ENCODE measurements at regions not wholly inside any gene's neighbourhood (a gene's known extent, or its start where the extent isn't known, plus 50 kb on each side); places are given as distances from the start of the nearest gene placed in this dataset.

DNA sequence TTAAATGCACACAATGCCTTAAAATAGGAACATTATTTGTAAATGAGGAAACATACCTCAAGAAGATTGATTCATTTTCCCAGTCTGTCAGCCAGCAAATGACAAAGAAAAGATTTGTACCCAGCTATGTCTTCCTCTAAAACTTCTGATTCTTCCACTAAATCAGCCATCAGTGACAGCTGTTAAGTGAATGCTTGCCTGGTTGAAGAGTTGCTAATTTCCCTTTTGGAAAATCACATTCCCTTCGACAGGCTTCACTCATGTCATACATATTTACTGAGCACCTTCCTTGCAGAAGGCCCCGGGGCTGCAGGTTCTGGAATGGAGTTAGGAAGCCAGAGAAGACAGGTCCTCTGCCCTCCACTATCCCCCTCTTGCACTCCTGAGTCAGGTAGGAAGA is 112.0 kb upstream of the SLC66A3 start:
- no CpG with 5 or more reads among the region's 2 CpGs for WGBS (ENCODE audit: insufficient coverage, low lambda C conversion rate)
- peaks cover 4% of the 10 kb centered on the region for H3K27me3 ChIP-seq (ENCODE audit: control insufficient read depth, insufficient read depth, low read length)
- H3K27ac ChIP-seq (ENCODE audit: low read length), result no peak overlapping the region
- DNase-seq, result no peak
- H3K4me3 ChIP-seq (ENCODE audit: low read length), result no peak overlapping the region
- no peaks in the 10 kb centered on the region for H3K4me1 ChIP-seq (ENCODE audit: control insufficient read depth, insufficient read depth, low read length)
- no peaks in the 10 kb centered on the region for H3K36me3 ChIP-seq (ENCODE audit: control insufficient read depth, insufficient read depth, low read length)
- H3K9me3 ChIP-seq (ENCODE audit: control insufficient read depth, low read depth, low read length), result peaks cover 5% of the 10 kb centered on the region

GRCh38 chr2:11044201-11044600 is 111.1 kb upstream of the SLC66A3 start:
- H3K27ac ChIP-seq (ENCODE audit: low read length), result no peak overlapping the region
- no peaks in the 10 kb centered on the region for H3K9me3 ChIP-seq (ENCODE audit: control insufficient read depth, low read depth, low read length)
- peaks cover 4% of the 10 kb centered on the region for H3K27me3 ChIP-seq (ENCODE audit: control insufficient read depth, insufficient read depth, low read length)
- no peak overlapping the region for H3K4me3 ChIP-seq (ENCODE audit: low read length)
- H3K4me1 ChIP-seq (ENCODE audit: control insufficient read depth, insufficient read depth, low read length), result no peaks in the 10 kb centered on the region
- no CpG with 5 or more reads among the region's 6 CpGs for WGBS (ENCODE audit: insufficient coverage, low lambda C conversion rate)
- no peaks in the 10 kb centered on the region for H3K36me3 ChIP-seq (ENCODE audit: control insufficient read depth, insufficient read depth, low read length)
- no peak for DNase-seq

DNA sequence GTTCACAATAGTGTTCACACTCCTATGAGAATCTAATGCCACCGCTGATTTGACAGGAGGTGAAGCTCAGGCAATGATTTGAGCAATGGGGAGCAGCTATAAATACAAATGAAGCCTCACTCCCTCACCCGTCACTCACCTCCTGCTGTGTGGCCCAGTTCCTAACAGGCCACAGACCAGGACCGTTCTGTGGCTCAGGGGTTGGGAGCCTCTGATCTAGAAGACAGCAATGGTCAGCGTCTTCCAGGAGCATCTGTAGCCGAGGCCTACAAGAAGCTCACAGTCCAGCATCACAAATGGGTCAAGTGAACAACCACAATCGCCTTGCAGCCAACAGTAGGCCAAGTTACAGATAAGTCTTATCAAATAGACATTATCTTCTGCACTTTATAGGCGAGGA is 110.0 kb upstream of the SLC66A3 start:
- no peak overlapping the region for H3K27ac ChIP-seq (ENCODE audit: low read length)
- H3K4me1 ChIP-seq (ENCODE audit: control insufficient read depth, insufficient read depth, low read length), result no peaks in the 10 kb centered on the region
- H3K36me3 ChIP-seq (ENCODE audit: control insufficient read depth, insufficient read depth, low read length), result no peaks in the 10 kb centered on the region
- no peaks in the 10 kb centered on the region for H3K9me3 ChIP-seq (ENCODE audit: control insufficient read depth, low read depth, low read length)
- WGBS (ENCODE audit: insufficient coverage, low lambda C conversion rate), result no CpG with 5 or more reads among the region's 7 CpGs
- no peak for DNase-seq
- H3K4me3 ChIP-seq (ENCODE audit: low read length), result no peak overlapping the region
- H3K27me3 ChIP-seq (ENCODE audit: control insufficient read depth, insufficient read depth, low read length), result peaks cover 4% of the 10 kb centered on the region

- no peak for DNase-seq
- H3K4me1 ChIP-seq (ENCODE audit: control insufficient read depth, insufficient read depth, low read length), result no peaks in the 10 kb centered on the region
- no peak overlapping the region for H3K27ac ChIP-seq (ENCODE audit: low read length)
- no peaks in the 10 kb centered on the region for H3K27me3 ChIP-seq (ENCODE audit: control insufficient read depth, insufficient read depth, low read length)
- H3K9me3 ChIP-seq (ENCODE audit: control insufficient read depth, low read depth, low read length), result no peaks in the 10 kb centered on the region
- WGBS (ENCODE audit: insufficient coverage, low lambda C conversion rate), result no CpG with 5 or more reads among the region's 14 CpGs
- no peaks in the 10 kb centered on the region for H3K36me3 ChIP-seq (ENCODE audit: control insufficient read depth, insufficient read depth, low read length)
- no peak overlapping the region for H3K4me3 ChIP-seq (ENCODE audit: low read length)
These were observed 106.8 kb upstream of the SLC66A3 start for GRCh38 chr2:11048335-11049008.

- no CpG with 5 or more reads among the region's 5 CpGs for WGBS (ENCODE audit: insufficient coverage, low lambda C conversion rate)
- Histone ChIP-seq H3K9me3 (ENCODE audit: control insufficient read depth, low read depth, low read length) (no peaks in the 10 kb centered on the region), H3K36me3 (ENCODE audit: control insufficient read depth, insufficient read depth, low read length) (no peaks in the 10 kb centered on the region), H3K27me3 (ENCODE audit: control insufficient read depth, insufficient read depth, low read length) (no peaks in the 10 kb centered on the region), H3K4me3 (ENCODE audit: low read length) (no peak overlapping the region), H3K4me1 (ENCODE audit: control insufficient read depth, insufficient read depth, low read length) (no peaks in the 10 kb centered on the region), H3K27ac (ENCODE audit: low read length) (no peak overlapping the region)
- DNase-seq, result no peak
These were observed 104.7 kb upstream of the SLC66A3 start for GRCh38 chr2:11050565-11050964.

DNA sequence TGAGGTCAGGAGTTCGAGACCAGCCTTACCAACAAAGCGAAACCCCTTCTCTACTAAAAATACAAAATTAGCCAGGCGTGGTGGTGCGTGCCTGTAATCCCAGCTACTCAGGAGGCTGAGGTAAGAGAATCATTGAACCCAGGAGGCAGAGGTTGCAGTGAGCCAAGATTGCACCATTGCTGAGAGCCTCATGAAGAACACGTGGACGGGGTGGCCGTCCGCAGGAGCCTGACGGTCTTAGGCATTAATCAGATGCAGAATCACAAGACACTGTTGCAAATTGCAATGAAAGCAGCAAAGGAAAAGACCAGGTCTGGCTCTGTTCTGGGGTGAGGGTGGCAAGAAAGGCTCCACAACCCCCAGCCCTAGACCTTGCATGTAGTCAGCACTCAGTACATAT is 104.0 kb upstream of the SLC66A3 start:
- Histone ChIP-seq H3K9me3 (ENCODE audit: control insufficient read depth, low read depth, low read length) (no peaks in the 10 kb centered on the region), H3K4me1 (ENCODE audit: control insufficient read depth, insufficient read depth, low read length) (no peaks in the 10 kb centered on the region), H3K4me3 (ENCODE audit: low read length) (no peak overlapping the region), H3K27ac (ENCODE audit: low read length) (no peak overlapping the region), H3K36me3 (ENCODE audit: control insufficient read depth, insufficient read depth, low read length) (no peaks in the 10 kb centered on the region), H3K27me3 (ENCODE audit: control insufficient read depth, insufficient read depth, low read length) (no peaks in the 10 kb centered on the region)
- no peak for DNase-seq
- no CpG with 5 or more reads among the region's 9 CpGs for WGBS (ENCODE audit: insufficient coverage, low lambda C conversion rate)

- no peak for DNase-seq
- WGBS (ENCODE audit: insufficient coverage, low lambda C conversion rate), result no CpG with 5 or more reads among the region's 12 CpGs
These were observed 101.7 kb upstream of the SLC66A3 start for GRCh38 chr2:11053546-11053945.

GRCh38 chr2:11054783-11055678 is 100.2 kb upstream of the SLC66A3 start:
- H3K9me3 ChIP-seq (ENCODE audit: control insufficient read depth, low read depth, low read length), result no peaks in the 10 kb centered on the region
- H3K27ac ChIP-seq (ENCODE audit: low read length), result no peak overlapping the region
- no CpG with 5 or more reads among the region's 14 CpGs for WGBS (ENCODE audit: insufficient coverage, low lambda C conversion rate)
- no peak overlapping the region for H3K4me3 ChIP-seq (ENCODE audit: low read length)
- no peaks in the 10 kb centered on the region for H3K27me3 ChIP-seq (ENCODE audit: control insufficient read depth, insufficient read depth, low read length)
- DNase-seq, result no peak
- no peaks in the 10 kb centered on the region for H3K4me1 ChIP-seq (ENCODE audit: control insufficient read depth, insufficient read depth, low read length)
- H3K36me3 ChIP-seq (ENCODE audit: control insufficient read depth, insufficient read depth, low read length), result no peaks in the 10 kb centered on the region

More at GRCh38 chr2:11053546-11053945, 101.7 kb upstream of the SLC66A3 start:
- no peaks in the 10 kb centered on the region for H3K27me3 ChIP-seq (ENCODE audit: control insufficient read depth, insufficient read depth, low read length)
- no peak overlapping the region for H3K4me3 ChIP-seq (ENCODE audit: low read length)
- H3K9me3 ChIP-seq (ENCODE audit: control insufficient read depth, low read depth, low read length), result no peaks in the 10 kb centered on the region
- no peaks in the 10 kb centered on the region for H3K36me3 ChIP-seq (ENCODE audit: control insufficient read depth, insufficient read depth, low read length)
- H3K27ac ChIP-seq (ENCODE audit: low read length), result no peak overlapping the region
- no peaks in the 10 kb centered on the region for H3K4me1 ChIP-seq (ENCODE audit: control insufficient read depth, insufficient read depth, low read length)

DNA sequence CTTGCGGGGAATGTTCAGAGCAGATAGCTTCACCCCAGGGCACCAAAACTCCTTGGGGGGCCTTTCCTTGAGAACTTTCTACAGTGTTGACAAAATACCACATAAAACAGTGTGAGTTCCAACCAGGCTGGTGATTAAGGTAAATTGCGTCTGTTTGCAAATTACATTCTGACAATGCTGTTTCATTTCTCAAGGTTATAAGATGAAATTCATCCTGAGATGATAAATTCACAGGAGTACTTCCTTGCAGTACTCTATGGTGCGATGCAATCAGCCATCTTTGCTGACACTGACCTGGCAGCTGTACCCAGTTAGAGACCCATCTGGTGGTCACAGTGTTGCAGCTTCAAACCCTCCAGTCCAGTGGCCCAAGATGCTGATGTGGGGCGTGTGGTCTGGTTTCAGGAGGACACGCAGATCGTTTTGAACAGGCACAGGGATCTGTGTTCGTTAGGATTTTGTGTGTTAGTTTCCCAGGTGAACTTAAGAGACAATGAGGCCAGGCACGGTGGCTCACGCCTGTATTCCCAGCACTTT is 99.5 kb upstream of the SLC66A3 start:
- Histone ChIP-seq H3K27me3 (ENCODE audit: control insufficient read depth, insufficient read depth, low read length) (no peaks in the 10 kb centered on the region), H3K36me3 (ENCODE audit: control insufficient read depth, insufficient read depth, low read length) (no peaks in the 10 kb centered on the region), H3K4me1 (ENCODE audit: control insufficient read depth, insufficient read depth, low read length) (no peaks in the 10 kb centered on the region), H3K9me3 (ENCODE audit: control insufficient read depth, low read depth, low read length) (no peaks in the 10 kb centered on the region), H3K4me3 (ENCODE audit: low read length) (no peak overlapping the region), H3K27ac (ENCODE audit: low read length) (no peak overlapping the region)
- DNase-seq, result no peak
- no CpG with 5 or more reads among the region's 9 CpGs for WGBS (ENCODE audit: insufficient coverage, low lambda C conversion rate)

- H3K27me3 ChIP-seq (ENCODE audit: control insufficient read depth, insufficient read depth, low read length), result no peaks in the 10 kb centered on the region
- no peaks in the 10 kb centered on the region for H3K4me1 ChIP-seq (ENCODE audit: control insufficient read depth, insufficient read depth, low read length)
- peak in 1 of 2 donors; percentile 8 for DNase-seq
- no peaks in the 10 kb centered on the region for H3K36me3 ChIP-seq (ENCODE audit: control insufficient read depth, insufficient read depth, low read length)
- no peaks in the 10 kb centered on the region for H3K9me3 ChIP-seq (ENCODE audit: control insufficient read depth, low read depth, low read length)
- H3K4me3 ChIP-seq (ENCODE audit: low read length), result no peak overlapping the region
- WGBS (ENCODE audit: insufficient coverage, low lambda C conversion rate), result no CpG with 5 or more reads among the region's 6 CpGs
- H3K27ac ChIP-seq (ENCODE audit: low read length), result no peak overlapping the region
These were observed 98.7 kb upstream of the SLC66A3 start for GRCh38 chr2:11056614-11057013.
